ENCODE measurements at regions not wholly inside any gene's neighbourhood (a gene's known extent, or its start where the extent isn't known, plus 50 kb on each side); places are given as distances from the start of the nearest gene placed in this dataset.

DNA sequence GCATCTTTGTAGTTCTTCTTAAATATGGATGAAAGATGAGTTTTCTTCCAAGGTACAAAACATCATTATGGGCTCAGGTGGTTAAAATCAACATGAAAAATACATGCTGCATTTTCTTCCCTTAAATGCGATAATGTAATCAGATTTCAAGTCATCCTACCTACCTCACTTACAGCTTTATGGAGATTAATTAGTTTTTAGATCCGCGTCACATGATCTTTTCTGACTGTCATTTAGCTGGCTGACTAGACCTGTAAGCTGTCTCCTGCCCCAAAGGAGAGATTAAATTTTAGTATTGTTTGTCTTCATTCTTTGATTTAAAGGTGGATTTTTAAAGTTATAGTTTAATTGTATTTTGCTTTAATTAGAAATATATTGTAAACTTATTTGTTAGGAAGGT is 678.0 kb upstream of the ZEB2 start:
- no peaks in the 10 kb centered on the region for H3K36me3 ChIP-seq
- no peak overlapping the region for H3K4me3 ChIP-seq
- ATAC-seq: no peak
- H3K27me3 ChIP-seq: no peaks in the 10 kb centered on the region
- intact Hi-C loops (cut with DNase I): no loop called here
- no peak for DNase-seq
- H3K4me1 ChIP-seq: no peaks in the 10 kb centered on the region
- H3K9me3 ChIP-seq: no peaks in the 10 kb centered on the region
- no peak overlapping the region for H3K27ac ChIP-seq
- TF ChIP-seq, protein P1, sequence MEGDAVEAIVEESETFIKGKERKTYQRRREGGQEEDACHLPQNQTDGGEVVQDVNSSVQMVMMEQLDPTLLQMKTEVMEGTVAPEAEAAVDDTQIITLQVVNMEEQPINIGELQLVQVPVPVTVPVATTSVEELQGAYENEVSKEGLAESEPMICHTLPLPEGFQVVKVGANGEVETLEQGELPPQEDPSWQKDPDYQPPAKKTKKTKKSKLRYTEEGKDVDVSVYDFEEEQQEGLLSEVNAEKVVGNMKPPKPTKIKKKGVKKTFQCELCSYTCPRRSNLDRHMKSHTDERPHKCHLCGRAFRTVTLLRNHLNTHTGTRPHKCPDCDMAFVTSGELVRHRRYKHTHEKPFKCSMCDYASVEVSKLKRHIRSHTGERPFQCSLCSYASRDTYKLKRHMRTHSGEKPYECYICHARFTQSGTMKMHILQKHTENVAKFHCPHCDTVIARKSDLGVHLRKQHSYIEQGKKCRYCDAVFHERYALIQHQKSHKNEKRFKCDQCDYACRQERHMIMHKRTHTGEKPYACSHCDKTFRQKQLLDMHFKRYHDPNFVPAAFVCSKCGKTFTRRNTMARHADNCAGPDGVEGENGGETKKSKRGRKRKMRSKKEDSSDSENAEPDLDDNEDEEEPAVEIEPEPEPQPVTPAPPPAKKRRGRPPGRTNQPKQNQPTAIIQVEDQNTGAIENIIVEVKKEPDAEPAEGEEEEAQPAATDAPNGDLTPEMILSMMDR (IDR thresholded peaks at IDR 0.05): no peak

DNA sequence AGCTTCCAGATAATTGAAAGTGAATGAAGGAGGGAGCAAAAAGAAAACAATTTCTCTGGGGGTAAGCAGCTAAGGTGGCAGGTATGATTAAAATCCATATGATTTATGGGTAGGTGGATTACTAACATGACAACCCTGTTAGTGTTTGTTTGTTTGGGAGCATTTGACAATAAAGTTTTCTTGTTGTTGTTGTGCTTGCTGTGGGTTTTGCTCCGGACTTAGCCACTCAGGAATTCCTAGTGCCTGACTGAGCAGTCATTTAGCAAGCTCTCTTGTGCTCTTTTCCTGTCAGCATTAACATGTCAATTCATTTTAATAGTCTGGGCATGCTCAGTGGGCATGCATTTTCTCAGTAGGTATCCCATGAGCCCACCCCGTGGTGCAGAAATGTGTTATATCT is 674.8 kb upstream of the ZEB2 start:
- no peak for ATAC-seq
- no peaks in the 10 kb centered on the region for H3K4me1 ChIP-seq
- TF ChIP-seq, protein P1 (IDR thresholded peaks at IDR 0.05): no peak
- no peak for DNase-seq
- H3K9me3 ChIP-seq: no peaks in the 10 kb centered on the region
- no peak overlapping the region for H3K4me3 ChIP-seq
- intact Hi-C loops (cut with DNase I): no loop called here
- no peak overlapping the region for H3K27ac ChIP-seq
- H3K27me3 ChIP-seq: no peaks in the 10 kb centered on the region
- no peaks in the 10 kb centered on the region for H3K36me3 ChIP-seq

DNA sequence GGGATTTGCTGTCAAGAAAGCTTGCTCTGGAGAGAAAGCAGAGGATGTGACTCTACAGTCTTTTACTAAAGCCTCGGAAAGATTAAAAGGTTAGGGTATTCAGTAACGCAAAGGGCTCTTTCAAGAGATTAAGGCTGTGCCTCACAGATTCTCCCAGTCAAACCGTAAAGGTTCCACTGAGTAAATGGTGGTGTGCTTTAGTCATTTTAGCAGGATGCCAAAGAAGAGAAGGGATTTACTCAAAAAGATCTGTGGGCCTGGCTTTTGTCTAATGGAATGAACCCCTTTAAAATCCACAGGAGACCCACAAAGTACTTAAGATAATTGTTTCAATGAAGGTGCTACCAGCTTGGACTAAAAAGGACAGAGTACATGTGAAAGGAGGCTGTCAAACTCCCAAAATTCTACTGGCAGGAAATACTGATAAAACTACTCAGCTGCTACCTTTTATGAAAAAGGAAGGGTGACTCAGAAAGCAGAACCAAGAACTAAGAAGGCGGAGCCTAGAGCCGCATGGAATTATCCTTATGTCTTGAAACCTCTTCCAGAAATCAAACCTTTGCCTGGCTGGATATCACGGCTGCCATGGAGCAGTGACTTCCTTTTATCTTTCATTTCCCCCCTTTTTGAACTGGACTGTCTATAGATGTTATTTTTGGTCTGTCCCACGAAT is 670.2 kb upstream of the ZEB2 start:
- H3K4me3 ChIP-seq: no peak overlapping the region
- H3K9me3 ChIP-seq: no peaks in the 10 kb centered on the region
- TF ChIP-seq, protein P1 (IDR thresholded peaks at IDR 0.05): no peak
- no peak for ATAC-seq
- H3K4me1 ChIP-seq: no peaks in the 10 kb centered on the region
- no peaks in the 10 kb centered on the region for H3K36me3 ChIP-seq
- DNase-seq: no peak
- no peak overlapping the region for H3K27ac ChIP-seq
- H3K27me3 ChIP-seq: no peaks in the 10 kb centered on the region
- intact Hi-C loops (cut with DNase I): no loop called here

DNA sequence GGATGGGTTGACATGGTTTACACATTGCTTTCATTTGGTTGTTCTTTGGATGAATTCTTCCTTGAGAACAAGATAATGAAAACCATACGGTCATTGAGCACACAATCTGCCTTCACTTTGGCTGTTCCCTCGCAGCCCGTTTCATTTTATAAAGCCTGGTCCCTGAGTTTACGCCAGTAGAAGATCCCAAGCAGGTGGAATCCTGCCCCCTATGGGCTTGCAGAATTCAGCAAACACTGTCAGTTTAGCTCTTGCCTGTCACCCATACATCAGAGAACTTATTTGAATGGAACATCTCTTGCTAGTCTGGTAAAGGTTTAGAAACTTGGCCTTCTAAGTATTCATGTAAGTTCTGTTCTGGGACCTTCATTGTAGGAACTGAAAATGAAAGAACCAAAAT is 666.4 kb upstream of the ZEB2 start:
- H3K36me3 ChIP-seq: no peaks in the 10 kb centered on the region
- H3K4me3 ChIP-seq: no peak overlapping the region
- no peaks in the 10 kb centered on the region for H3K27me3 ChIP-seq
- TF ChIP-seq, protein P1 (IDR thresholded peaks at IDR 0.05): peak; percentile 23
- no peaks in the 10 kb centered on the region for H3K9me3 ChIP-seq
- no peak for ATAC-seq
- H3K27ac ChIP-seq: no peak overlapping the region
- H3K4me1 ChIP-seq: no peaks in the 10 kb centered on the region
- no peak for DNase-seq
- intact Hi-C loops (cut with DNase I): no loop called here

DNA sequence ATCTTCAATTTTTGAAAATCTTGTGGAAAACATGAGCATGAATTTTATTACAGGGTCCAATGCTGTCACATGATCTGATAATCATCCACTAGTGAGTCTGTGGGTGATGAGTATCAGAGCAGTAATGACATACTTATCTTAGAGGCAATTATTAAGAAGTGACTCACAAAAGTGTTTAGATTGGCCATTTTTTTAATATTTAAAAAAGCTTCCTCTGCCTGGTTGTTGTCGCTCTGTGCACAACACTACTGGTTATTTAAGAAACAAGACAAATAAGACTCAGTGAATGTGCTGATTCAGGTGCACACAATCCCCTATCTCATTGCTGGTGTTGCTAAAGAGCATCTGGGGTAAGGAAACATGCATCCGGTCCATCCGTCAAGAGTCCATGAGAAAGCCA is 665.8 kb upstream of the ZEB2 start:
- no peaks in the 10 kb centered on the region for H3K36me3 ChIP-seq
- H3K27ac ChIP-seq: no peak overlapping the region
- no peaks in the 10 kb centered on the region for H3K4me1 ChIP-seq
- TF ChIP-seq, protein P1 (IDR thresholded peaks at IDR 0.05): no peak
- ATAC-seq (no peak), DNase-seq (no peak)
- intact Hi-C loops (cut with DNase I): no loop called here
- H3K27me3 ChIP-seq: no peaks in the 10 kb centered on the region
- H3K4me3 ChIP-seq: no peak overlapping the region
- no peaks in the 10 kb centered on the region for H3K9me3 ChIP-seq
